ENCODE measurements at regions not wholly inside any gene's neighbourhood (a gene's known extent, or its start where the extent isn't known, plus 50 kb on each side); places are given as distances from the start of the nearest gene placed in this dataset.
"Not testable (repeated sequence)": the region's sequence is repeated elsewhere in the genome, so short reads cannot be mapped to it uniquely, and the experiment has no call there.

DNA sequence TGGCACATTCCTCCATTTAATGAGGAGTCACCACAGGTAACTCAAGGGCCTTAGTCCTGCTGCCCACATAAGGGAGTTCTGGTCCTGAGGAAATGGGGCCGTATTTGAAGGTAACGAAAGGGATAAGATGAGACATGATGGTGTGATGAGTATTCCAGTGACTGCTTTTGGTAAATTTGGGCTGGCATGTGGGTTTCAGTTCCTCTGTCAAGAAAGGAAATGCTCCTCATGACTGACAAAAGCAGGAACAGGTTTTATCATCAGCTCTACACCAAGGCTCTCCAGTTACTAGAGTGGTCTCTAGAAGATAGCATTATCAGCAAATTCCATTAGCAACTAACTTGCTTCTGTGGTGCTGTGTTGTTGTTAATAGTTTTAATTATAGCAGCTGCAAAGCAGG, 161.8 kb upstream of the PTPN20 start:
- DNase-seq, result not testable (repeated sequence)

DNA sequence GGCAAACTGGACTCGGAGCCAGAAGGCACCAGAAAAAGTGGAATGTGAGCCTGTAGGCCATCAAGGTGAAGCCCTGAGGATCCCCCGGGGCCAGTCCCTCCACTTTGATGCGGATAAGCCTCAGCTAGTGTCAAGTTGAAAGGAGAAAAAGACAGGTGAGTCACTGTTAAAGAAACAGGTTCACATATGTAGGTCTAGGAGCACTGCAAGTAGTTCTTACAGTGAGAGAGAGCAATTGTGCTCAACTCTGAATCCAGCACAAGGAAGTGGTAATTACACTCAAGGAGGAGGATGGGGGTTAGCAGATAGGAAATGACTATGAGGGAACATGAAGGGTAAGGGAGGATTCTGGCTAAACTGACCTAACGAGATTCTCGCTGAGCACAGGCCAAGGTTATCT, 157.5 kb upstream of the PTPN20 start:
- DNase-seq, result not testable (repeated sequence)

DNA sequence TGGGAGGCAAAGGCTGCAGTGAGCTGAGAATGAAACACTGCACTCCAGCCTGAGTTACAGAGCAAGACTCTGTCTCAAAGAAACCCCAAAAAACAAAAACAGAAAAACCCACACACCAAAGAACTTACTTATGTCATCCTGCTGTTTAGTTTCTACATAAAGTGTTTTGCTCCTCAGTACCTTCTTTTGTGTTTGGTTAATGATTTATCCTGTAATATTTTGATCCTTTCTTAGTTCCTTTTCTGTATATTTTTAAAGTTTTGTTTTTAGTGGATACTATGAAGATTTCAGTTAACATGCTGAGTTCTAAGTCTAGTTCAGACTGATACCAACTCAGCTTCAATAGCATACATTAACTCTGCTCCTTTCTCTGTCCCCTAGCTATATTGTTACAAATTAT, 149.8 kb upstream of the PTPN20 start:
- not testable (repeated sequence) for DNase-seq

DNA sequence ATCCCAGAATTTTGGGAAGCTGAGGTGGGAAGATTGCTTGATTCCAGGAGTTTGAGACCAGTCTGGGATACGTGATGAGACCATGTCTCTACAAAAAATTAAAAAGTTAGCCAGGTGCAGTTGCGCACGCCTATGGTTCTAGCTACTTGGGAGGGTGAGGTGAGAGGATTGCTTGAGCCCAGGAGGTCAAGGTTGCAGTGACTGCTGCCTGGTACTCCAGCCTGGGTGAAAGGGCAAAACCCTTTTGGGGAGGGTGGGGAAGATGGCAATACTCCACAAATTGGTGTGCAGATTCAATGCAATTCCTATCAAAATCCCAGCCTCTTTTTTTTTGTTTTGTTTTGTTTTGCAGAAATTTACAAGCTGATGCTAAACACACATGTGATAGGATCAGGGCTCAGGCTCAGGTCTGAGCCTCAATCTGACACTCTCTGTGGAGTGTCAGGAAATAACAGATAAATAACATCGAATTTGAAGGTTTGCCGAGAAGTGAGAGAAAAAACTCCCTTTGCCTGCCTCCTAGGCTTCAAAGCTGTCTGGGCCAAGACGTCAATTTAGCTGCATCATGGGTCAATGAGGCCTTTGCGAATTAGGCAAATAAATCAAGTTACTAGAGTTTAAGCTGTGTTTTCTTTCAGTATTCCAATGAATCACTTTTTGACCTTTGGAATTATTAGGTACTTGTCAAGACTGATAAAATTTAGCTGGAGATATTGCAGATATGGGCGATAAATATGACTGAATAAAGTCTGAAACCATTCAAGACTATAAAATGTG, 142.5 kb upstream of the PTPN20 start:
- not testable (repeated sequence) for DNase-seq

DNA sequence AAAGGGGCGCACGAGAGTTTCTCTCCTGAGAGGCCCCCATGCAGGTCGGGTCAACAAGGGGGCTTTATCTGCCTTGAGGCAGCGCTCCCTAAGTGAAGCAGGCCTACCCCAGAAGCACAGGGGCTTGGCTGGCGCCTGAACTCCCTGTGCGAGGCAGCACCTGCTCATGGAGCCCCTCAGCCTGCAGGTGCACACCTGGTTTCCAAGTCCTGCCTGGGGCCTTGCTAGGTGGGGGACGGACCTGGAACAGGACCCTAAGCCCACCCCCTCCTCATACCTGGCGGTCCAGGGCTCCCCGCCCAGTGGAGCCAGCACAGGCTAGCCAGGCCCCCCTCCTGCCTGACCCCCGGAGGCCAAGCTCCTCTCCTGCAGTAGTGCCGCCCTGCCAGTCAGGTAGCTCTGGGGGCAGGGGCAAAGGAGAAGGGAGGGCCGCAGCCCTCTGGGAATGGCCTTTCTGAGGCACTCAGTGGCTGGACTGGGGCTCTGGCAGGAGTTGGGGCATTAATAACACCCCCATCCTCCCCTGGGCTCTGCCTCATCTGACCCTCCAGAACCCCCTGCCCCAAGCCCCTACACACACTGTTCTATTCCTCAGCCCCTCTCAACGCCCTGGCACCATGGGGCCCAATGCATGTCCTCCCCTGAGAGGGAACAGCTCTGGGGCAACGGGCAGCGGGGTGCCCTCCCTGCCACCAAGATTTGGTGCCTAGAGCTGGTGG, 137.9 kb upstream of the PTPN20 start:
- not testable (repeated sequence) for DNase-seq

DNA sequence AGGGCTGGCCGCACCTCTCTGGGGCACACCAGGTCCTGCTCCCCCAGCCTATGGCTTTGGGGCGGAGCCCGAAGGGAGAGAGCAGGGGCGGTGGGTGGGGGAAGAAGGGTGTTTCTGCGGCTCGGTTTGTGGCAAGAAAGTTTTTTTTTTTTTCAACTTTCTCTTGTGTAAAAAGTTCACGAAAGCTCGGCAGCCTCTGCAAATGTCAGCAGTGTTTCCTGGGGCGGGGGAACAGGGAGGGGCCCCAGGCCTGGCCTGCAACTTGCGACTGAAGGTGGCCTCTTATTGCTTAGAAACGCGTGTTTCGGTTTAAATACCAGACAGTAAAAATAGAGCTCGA, 137.4 kb upstream of the PTPN20 start:
- DNase-seq, result not testable (repeated sequence)

DNA sequence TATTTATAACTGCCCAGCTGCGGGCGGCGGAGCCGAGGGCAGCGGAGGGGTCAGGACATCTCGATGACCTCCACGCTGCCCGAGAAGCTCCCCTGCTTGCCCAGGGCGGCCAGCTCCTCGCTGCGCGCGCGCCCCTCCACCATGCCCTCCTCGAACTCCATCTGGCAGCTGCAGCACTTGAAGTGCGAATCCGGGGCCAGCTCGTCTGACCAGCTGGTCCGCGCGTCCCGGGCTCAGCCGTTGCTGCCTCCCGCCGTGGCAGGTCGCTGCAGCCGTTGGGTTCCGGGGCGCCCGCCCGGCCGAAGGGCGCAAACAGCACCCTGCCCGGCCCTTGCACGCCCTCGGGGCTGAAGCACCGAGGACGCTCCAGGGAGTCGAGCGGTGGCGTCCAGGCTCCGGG, 136.9 kb upstream of the PTPN20 start:
- DNase-seq, result not testable (repeated sequence)

DNA sequence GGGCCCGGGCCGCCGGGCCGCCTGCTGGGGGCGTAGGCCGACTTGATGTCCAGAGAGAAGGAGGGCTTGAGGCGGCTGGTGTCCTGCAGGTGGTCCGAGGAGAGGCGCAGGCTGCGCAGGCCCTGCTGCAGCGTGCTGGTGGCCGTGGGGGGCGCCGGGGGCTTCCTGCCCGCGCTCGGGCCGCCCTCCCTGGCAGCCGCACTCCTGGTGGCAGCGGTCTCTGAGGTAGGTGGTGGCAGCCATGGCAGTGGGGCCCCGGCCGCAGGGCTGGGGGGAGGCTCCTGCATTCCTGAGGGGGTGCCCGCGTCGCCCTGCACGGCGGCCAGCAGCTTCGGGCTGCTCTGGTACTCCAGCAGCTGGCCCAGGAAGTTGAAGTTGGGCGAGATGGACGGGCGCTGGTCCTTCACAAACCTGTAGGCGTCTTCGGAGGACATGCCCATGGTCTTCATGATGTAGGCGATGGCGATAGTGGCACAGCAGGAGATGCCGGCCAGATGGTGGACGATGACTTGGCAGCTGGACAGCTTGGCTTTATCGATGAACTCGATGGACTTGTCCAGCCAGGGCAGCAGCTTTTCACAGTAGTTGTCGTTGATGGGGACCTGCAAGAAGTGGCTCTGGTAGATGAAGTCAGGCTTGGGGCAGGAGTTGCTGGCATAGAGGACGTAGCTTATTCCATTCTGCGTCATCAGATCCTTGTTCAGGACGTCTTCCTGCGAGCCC, 136.1 kb upstream of the PTPN20 start:
- not testable (repeated sequence) for DNase-seq

DNA sequence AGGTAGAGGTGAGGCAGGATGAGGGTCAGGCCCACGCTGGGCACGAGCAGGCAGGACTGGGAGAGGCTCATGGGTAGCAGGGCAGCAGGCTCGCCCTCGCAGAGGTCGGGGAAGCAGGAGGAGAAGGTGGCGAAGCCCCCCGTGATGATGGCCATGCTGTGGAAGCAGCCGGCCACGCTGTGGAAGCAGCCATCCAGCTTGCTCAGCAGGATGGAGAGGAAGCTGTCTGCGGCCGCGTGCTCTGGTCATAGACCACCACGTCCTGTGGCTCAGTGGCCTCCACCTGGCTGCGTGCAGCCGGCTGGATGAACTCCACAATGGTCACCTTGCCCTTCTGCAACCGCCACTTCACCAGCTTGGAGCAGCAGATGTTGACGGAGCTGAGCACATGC, 135.6 kb upstream of the PTPN20 start:
- not testable (repeated sequence) for DNase-seq

DNA sequence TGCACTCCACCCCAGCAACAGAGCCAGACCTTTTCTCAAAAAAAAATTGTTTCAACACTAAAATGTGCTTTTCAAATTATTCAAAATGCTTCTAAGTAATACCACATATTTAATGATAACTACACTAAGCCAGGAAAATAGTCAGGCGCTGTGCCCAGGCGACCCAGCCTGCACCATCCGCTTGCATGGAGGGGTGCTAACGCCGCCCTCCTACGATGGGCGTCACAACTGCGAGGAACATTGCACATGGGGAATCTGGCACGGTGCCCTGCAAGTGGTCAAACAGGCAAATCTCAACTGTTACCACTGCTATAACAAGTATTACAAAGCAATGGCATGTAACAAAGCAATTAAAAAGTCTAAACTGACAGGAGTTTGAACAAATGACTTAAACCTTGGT, 131.7 kb upstream of the PTPN20 start:
- not testable (repeated sequence) for DNase-seq

DNA sequence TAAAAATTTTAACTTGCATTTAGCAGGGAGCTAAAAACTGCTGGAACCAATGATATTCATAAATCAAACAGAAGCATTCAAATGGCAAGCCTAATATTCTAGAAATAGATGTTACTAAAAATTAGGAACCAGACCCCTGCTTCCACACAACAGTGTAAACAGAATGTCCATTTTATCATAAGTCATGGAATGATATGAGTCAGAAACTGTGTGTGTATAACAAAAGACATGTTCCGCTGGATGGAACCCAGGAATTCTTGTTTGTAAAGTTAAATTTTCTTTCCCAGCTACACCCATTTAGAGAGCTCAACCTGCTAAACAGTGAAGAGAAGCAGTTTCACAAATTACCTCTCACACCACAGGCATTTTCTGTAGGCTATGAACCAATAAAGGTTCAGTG, 131.1 kb upstream of the PTPN20 start:
- not testable (repeated sequence) for DNase-seq

DNA sequence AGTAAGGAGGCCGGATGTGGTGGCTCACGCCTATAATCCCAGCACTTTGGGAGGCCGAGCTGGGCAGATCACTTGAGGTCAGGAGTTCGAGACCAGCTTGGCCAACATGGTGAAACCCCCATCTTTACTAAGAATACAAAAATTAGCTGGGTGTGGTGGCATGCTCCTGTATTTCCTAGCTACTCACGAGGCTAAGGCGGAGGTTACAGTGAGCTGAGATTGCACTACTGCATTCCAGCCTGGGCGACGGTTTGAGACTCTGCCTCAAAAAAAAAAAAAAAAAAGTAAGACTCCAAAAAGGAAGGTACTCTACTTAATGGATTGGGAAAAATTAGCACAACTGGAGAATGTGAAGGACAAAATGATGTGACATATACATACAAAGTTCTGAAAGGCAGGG, 130.2 kb upstream of the PTPN20 start:
- not testable (repeated sequence) for DNase-seq

DNA sequence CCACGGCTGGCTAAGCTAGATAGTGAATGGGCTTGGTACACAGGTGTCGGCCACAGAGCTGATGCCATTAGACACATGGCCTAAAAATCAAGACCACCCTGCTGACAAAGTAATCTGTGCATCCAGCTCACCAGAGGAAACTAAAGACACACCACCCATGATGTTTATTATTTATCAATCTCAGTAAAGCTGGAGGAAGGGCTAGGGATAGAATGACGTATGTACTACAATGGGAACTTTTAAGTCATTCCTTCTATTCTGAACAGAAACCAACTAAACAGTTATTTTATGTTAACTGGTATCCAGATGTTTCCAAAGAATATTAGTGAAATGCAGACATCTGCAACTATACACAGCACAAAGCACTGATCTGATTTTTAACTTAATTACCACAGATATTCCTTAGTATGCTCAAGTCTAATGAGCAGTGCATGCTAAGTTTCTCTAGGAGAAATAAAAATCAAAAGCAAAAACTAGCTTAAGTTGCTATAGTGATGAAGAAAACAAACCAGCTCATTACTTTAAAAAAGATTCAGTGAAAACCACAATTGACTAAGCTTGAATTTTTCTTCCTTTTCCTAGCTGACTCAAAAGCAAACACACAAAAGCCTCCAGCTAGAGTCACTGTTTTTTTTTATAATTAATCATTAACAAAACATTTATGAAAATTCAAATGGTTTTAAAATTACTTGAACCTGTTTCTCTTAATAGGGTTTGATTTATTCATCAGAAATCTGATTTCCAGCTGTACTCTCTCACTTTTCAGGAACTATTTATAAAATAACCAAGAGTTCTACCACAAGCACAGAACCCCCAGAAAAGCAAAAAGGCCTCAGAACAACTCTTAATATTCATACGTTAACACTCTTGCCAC, 129.0 kb upstream of the PTPN20 start:
- not testable (repeated sequence) for DNase-seq

DNA sequence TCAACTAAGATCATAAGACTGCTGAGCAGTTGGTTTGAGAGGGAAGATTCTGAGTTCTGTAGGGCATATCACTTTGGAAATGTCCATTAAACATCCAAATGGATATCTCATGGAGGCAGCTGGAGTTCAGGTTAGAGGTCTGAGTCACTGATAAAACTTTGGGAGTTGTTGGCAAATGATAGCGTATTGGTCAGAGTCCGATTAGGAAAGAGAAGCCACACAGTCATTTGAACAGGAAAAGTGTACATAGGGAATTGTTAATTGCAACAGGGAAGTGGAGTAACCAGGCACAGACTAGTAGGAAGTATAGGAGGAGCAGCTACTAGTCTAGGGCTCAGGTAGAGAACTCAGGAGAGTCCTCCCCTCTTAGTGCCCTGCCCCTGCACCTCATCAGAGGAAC, 126.6 kb upstream of the PTPN20 start:
- not testable (repeated sequence) for DNase-seq

DNA sequence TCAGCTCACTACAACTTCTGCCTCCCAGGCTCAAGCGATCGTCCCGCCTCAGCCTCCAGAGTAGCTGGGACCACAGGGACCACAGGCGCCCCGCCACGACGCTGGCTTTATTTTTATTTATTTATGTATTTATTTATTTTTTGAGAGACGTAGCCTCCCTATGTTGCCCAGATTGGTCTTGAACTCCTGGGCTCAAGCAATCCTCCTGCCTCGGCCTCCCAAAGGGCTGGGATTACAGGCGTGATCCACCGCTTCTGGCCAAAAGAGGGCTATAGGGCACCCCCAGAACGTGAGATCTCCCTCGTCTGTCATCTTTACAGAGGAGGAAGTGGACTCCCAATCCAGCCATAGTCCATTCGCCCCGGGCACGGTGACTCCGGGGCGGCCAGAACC, 125.1 kb upstream of the PTPN20 start:
- DNase-seq, result not testable (repeated sequence)

DNA sequence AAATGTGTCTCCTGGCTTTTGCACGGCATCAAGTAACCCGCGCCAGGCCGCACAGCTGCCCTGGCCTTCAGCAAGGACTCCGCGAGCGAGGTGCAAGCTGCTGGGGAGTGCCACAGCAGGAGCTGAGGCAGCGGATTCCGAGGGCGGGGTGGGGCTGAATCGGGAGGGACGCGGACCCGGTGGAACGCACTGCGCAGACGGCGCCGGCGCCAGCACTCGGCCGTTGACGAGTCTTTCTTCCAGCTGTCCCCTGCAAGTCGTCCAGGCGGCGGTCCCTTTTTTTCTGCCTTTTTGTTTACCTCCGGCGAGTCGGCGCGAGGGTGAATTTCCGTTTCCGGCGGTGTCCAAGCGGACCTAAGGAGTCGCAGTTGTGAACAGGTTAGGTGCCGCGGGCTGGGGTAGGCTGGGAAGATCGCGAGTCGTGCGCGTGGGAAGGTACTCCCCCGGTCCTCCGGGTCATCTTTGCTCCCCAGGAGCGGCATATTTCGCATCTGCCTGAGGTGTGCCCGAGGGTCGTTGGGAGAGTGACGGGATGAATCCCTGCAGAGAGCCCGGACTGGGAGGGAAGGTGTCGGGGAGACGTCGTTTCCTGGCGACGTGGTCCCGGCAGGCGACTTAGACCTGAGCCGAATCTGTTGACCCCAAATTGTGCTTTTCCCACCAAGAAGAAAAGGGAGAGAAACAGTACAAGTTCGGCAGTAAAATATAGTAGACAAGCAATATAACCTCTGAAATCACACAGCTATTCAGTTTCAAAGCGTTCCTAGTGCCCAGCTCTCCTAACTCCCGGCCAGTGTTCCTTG, 124.5 kb upstream of the PTPN20 start:
- DNase-seq, result peak; percentile 1 to 54

DNA sequence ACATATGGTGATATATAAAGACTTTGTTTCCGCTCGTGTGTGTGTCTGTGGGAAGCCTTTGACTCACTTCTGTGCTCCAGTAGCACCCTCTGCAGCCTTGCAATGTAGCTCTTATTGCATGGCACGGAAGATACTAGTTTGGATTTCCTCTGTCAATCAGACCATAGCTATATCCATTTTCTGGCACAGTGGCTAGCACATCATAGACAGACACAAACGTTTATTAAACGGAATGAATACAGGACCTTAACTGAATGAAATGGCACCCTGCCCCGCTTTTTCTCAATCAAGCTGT, 124.0 kb upstream of the PTPN20 start:
- peak; percentile 0 to 16 for DNase-seq

DNA sequence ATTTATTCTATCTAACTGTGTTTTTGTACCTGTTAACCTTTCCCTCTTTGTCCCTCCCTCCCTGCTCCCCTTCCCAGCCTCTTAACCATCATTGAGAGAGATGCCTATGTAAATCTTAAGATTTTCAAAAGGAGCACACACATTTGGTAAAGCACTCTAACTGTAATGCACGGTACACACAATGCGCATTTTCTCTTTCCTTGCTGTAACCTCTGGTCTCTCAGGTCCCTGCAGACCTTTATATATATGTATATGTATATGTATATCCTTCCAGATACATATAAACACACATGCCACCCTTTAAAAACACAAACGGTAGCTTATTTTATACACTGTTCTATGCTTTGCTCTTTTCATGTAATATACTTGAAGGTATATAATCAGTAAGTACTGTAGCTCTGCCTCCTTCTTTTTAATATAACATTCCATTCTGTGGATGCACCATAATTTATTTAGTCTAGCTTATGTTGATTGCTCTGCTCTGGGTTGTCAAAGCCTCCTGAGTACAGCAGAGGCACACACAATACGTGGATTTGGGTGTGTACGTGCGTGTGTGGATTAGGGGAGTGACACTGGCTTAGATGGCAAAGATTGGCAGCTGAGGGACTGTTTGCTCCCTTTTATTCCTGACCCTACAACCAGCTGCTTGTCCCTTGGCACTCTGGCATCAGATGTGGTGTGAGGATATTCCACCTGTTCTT, 118.4 kb upstream of the PTPN20 start:
- not testable (repeated sequence) for DNase-seq

DNA sequence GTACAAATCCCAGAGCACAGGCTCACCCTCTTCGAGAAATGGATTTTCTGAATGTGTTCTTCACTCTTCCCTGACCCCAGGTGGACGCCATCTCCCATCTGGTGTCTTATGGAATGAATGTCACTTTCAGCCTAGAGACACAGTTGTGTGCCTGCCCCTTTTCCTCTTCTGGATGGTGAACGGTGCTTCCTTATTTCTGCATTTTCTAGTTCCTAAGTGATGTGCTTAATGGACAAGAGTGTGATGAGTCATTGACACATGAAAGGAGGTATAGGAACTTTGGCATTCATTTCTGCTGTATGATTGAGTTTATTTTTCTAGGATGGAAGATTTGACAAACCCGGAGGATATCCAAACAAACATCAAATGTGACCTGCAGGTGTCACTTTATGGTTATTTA, 114.9 kb upstream of the PTPN20 start:
- DNase-seq, result not testable (repeated sequence)

DNA sequence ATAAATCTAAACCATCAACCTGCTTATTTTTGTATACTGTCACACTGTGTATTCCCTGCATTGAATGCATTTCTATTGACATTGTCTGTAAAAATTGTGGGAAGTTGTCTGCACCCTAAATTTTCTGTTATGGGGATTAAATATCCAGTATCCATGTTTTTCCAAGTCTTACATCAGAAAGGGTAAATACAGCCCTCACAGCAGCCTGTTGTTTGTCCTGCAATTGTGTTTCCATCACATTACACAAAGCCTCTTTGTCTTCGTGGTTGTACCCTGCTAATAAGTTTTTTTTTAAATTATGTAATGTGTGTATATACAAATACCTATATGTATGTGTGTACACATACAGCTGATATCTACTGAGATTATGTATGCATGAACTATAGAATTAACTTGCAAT, 109.2 kb upstream of the PTPN20 start:
- DNase-seq, result not testable (repeated sequence)

DNA sequence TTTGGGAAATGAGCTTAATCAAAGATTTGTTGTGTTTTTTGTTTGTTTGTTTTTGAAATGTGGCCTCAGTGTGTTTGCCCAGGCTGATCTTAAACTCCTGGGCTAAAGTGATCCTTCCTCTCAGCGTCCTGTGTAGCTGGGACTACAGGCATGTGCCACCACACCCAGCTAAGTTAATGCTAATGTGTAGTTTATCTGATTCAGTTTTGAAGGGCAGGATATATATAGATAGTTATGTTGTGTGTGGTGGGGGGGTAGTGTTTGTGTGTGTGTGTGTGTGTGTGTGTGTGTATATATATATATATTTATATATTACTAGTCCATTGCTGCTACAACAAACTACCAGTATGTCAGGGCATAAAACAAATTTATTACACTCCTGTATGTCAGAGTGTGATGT, 108.1 kb upstream of the PTPN20 start:
- DNase-seq, result not testable (repeated sequence)

All from cerebellar nuclear complex (tissue), 1 donor.